ENCODE measurements at regions not wholly inside any gene's neighbourhood (a gene's known extent, or its start where the extent isn't known, plus 50 kb on each side); places are given as distances from the start of the nearest gene placed in this dataset.
"Not testable (repeated sequence)": the region's sequence is repeated elsewhere in the genome, so short reads cannot be mapped to it uniquely, and the experiment has no call there.

DNA sequence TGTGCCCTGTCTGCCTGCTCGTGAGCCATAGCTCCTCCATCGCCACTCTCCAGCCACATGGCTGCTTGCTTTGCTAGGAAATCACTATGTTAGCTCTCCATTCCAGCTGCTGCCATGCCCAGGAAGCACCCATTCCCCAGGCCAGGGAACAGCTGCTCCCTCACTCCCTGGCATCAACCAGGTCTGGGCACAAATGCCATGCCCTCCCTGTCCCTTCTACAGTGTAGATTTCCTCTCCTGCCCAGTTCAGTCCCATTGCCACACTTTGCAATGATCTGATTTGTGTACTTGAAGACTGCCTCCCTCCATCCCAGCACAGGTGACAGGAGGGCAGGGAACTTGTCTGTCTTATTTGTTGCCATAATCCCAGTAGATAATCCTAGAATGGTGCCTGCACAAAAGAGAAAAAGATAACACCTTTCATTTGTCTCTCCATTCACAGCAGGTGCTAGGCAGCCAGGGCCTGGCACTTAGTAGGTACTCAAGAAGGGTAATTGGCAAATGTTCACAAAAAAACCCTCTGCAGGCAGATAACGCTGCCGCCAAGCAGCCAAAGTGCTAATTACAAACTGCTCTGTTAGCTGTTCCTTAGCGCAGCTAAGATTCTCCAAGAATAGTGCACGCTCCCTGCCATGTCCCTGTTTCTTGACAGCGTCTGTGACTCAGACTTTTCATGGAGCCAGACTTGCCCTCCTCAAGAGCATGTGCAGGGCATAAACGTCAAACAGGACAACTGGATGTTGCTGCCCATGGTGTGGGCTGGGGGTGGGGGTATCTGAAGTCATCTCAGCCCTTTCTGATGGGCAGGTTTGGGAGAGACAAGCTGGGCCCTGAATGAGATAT is 69.1 kb downstream of the ARL6IP4 start:
- Mint-ChIP-seq H3K4me1 (peaks cover 13 to 61% (median 46%) of the 10 kb centered on the region in 7 donors), H3K36me3 (peaks cover 0 to 8% (median 2%) of the 10 kb centered on the region in 5 donors), H3K27me3 (no peaks in the 10 kb centered on the region), H3K4me3 (no peak overlapping the region), H3K27ac (peak overlapping the region in 4 of 9 donors; percentile 24 to 89 (median 48)), H3K9me3 (no peaks in the 10 kb centered on the region)
- Histone ChIP-seq H3K36me3 (ENCODE audit: control insufficient read depth in 2 of 3, insufficient read depth in 3 of 3, low read length in 3 of 3) (peaks cover 0 to 4% (median 0%) of the 10 kb centered on the region in 3 experiments), H3K27me3 (ENCODE audit: control insufficient read depth in 2 of 2, insufficient read depth in 2 of 2, low read length in 2 of 2) (no peaks in the 10 kb centered on the region), H3K4me3 (ENCODE audit: low read length) (no peak overlapping the region), H3K9me3 (ENCODE audit: control insufficient read depth in 2 of 3, low read length in 3 of 3) (no peaks in the 10 kb centered on the region), H3K4me1 (ENCODE audit: control insufficient read depth in 2 of 2, insufficient read depth in 2 of 2, low read length in 2 of 2) (peaks cover 0 to 1% of the 10 kb centered on the region in 2 donors), H3K27ac (ENCODE audit: low read depth, low read length) (no peak overlapping the region)
- DNase-seq (no peak), ATAC-seq (no peak)
- ChIA-PET POLR2A (interaction anchor here (0.7 kb wide), 1 partner anchor 24 kb away, joined by 4 read pairs; no protein-coding TSS in a partner anchor), CTCF (interaction anchor here (0.7 kb wide), 1 partner anchor 250 kb away, joined by 3 read pairs; no protein-coding TSS in a partner anchor)
- intact Hi-C loops (cut with micrococcal nuclease) = no loop called here

DNA sequence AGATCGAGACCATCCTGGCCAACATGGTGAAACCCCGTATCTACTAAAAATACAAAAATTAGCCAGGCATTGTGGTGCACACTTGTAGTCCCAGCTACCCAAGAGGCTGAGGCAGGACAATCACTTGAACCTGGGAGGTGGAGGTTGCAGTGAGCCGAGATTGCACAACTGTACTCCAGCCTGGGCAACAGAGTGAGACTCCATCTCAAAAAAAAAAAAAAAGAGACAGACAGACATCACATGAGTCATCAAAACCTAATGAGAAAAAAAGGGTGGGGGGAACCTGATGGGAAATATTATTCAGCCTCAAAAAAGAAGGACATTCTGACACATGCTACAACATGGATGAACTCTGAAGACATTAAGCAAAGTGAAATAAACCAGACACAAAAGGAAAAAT is 67.4 kb downstream of the ARL6IP4 start:
- H3K27me3 Mint-ChIP-seq; H3K4me3 ChIP-seq (ENCODE audit: low read length); H3K9me3 ChIP-seq (ENCODE audit: control insufficient read depth in 2 of 3, low read length in 3 of 3); H3K4me3 Mint-ChIP-seq; H3K27me3 ChIP-seq (ENCODE audit: control insufficient read depth in 2 of 2, insufficient read depth in 2 of 2, low read length in 2 of 2); H3K36me3 ChIP-seq (ENCODE audit: control insufficient read depth in 2 of 3, insufficient read depth in 3 of 3, low read length in 3 of 3); DNase-seq; ATAC-seq; H3K27ac ChIP-seq (ENCODE audit: low read depth, low read length); CTCF ChIA-PET; POLR2A ChIA-PET; H3K36me3 Mint-ChIP-seq; H3K9me3 Mint-ChIP-seq; intact Hi-C loops (cut with micrococcal nuclease): not testable (repeated sequence)
- peaks cover 24 to 78% (median 63%) of the 10 kb centered on the region in 7 donors for H3K4me1 Mint-ChIP-seq
- peaks cover 10 to 17% of the 10 kb centered on the region in 2 donors for H3K4me1 ChIP-seq (ENCODE audit: control insufficient read depth in 2 of 2, insufficient read depth in 2 of 2, low read length in 2 of 2)
- peak overlapping the region in 5 of 9 donors; percentile 6 to 68 (median 48) for H3K27ac Mint-ChIP-seq

DNA sequence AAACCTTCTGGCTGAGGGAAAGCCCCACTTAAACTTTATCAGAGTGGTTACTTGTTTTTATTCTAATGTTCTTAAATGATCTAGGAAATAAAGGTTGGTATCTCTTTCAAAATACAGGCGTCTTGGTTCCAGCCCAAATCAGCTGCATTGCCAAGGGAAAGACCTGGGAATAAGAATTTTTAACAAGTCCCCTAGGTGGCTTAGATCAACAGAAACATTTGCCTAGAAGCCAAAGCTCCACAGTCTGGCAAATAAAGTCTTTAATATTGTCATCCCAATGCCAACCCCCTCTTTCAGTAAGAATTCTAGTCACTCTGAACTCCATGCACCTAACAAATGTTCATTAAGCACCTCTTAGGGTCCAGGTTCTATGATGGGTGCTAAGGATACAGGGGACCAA is 66.8 kb downstream of the ARL6IP4 start:
- POLR2A ChIA-PET = interaction anchor here (0.6 to 1.2 kb wide), 2 partner anchors 186 to 421 kb away, joined by 3 read pairs; partner anchors contain the start of genes MPHOSPH9 and MTRFR
- DNase-seq = no peak
- Mint-ChIP-seq H3K9me3 (no peaks in the 10 kb centered on the region), H3K36me3 (peaks cover 0 to 8% (median 0%) of the 10 kb centered on the region in 5 donors), H3K4me3 (no peak overlapping the region), H3K27me3 (no peaks in the 10 kb centered on the region), H3K4me1 (peaks cover 24 to 81% (median 64%) of the 10 kb centered on the region in 7 donors), H3K27ac (peak overlapping the region in 3 of 9 donors; percentile 6 to 72 (median 8))
- no peak overlapping the region for H3K27ac ChIP-seq (ENCODE audit: low read depth, low read length)
- peaks cover 10 to 17% of the 10 kb centered on the region in 2 donors for H3K4me1 ChIP-seq (ENCODE audit: control insufficient read depth in 2 of 2, insufficient read depth in 2 of 2, low read length in 2 of 2)
- intact Hi-C loops (cut with micrococcal nuclease) = no loop called here
- H3K27me3 ChIP-seq (ENCODE audit: control insufficient read depth in 2 of 2, insufficient read depth in 2 of 2, low read length in 2 of 2) = no peaks in the 10 kb centered on the region
- CTCF ChIA-PET = interaction anchor here (5.4 to 5.9 kb wide), 2 partner anchors 29 to 192 kb away, joined by 35 to 75 read pairs; no protein-coding TSS in a partner anchor
- H3K36me3 ChIP-seq (ENCODE audit: control insufficient read depth in 2 of 3, insufficient read depth in 3 of 3, low read length in 3 of 3) = no peaks in the 10 kb centered on the region
- H3K9me3 ChIP-seq (ENCODE audit: control insufficient read depth in 2 of 3, low read length in 3 of 3) = no peaks in the 10 kb centered on the region
- ATAC-seq = no peak
- no peak overlapping the region for H3K4me3 ChIP-seq (ENCODE audit: low read length)

DNA sequence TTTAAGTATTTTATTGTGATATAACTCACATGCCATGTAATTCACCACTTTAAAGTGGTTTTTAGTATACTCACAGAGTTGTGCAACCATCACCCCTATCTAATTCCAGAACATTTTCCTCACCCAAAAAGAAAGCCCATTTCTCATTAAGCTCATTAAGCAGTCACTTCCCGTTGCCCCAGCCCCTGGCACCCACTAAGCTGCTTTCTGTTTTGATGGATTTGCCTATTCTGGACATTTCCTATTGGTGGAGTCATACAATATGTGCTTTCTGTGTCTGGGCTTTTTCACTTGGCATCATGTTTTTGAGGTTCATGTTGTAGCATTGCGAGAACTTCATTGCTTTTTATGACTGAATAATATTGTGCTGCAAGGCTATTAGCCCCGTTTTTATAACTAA is 66.0 kb downstream of the ARL6IP4 start:
- H3K36me3 ChIP-seq (ENCODE audit: control insufficient read depth in 2 of 3, insufficient read depth in 3 of 3, low read length in 3 of 3) = no peaks in the 10 kb centered on the region
- no peak for ATAC-seq
- H3K27me3 ChIP-seq (ENCODE audit: control insufficient read depth in 2 of 2, insufficient read depth in 2 of 2, low read length in 2 of 2) = no peaks in the 10 kb centered on the region
- peak overlapping the region in 5 of 9 donors; percentile 8 to 62 (median 49) for H3K27ac Mint-ChIP-seq
- no peaks in the 10 kb centered on the region for H3K27me3 Mint-ChIP-seq
- peaks cover 0 to 8% (median 0%) of the 10 kb centered on the region in 5 donors for H3K36me3 Mint-ChIP-seq
- no peak overlapping the region for H3K4me3 ChIP-seq (ENCODE audit: low read length)
- ChIA-PET POLR2A (interaction anchor here (0.8 to 5.3 kb wide), 3 partner anchors 27 to 191 kb away, joined by 3 to 30 read pairs (median 4); partner anchors contain the start of genes MPHOSPH9 and MTRFR), CTCF (interaction anchor here (0.5 to 5.9 kb wide), 4 partner anchors 30 to 371 kb away, joined by 3 to 75 read pairs (median 19); no protein-coding TSS in a partner anchor)
- intact Hi-C loops (cut with micrococcal nuclease) = no loop called here
- H3K9me3 Mint-ChIP-seq = no peaks in the 10 kb centered on the region
- no peaks in the 10 kb centered on the region for H3K9me3 ChIP-seq (ENCODE audit: control insufficient read depth in 2 of 3, low read length in 3 of 3)
- H3K4me1 Mint-ChIP-seq = peaks cover 28 to 82% (median 64%) of the 10 kb centered on the region in 7 donors
- H3K4me3 Mint-ChIP-seq = no peak overlapping the region
- no peak for DNase-seq
- H3K27ac ChIP-seq (ENCODE audit: low read depth, low read length) = no peak overlapping the region
- H3K4me1 ChIP-seq (ENCODE audit: control insufficient read depth in 2 of 2, insufficient read depth in 2 of 2, low read length in 2 of 2) = peaks cover 10 to 17% of the 10 kb centered on the region in 2 donors

DNA sequence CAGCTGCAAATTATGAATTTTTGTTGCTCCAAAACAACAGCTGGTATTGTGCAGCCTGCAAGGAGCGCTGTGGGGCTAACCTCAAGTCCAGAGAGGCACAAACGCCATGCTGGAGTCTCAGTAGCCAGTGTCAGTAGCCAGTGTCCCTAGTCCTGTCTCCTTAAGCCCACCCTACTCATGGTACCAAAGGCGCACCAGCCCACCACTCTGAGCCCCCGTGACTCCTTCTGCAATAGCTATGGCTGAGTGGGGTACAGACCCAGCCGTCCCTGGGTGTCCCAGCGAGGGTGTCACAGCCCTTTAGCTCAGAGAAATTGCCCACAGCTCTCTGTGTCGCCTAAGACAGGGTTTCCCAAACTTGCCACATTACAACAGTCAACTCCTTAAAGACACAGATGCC is 65.2 kb downstream of the ARL6IP4 start:
- ATAC-seq (no peak), DNase-seq (no peak)
- peaks cover 29 to 75% (median 58%) of the 10 kb centered on the region in 7 donors for H3K4me1 Mint-ChIP-seq
- Histone ChIP-seq H3K4me1 (ENCODE audit: control insufficient read depth in 2 of 2, insufficient read depth in 2 of 2, low read length in 2 of 2) (peaks cover 10 to 17% of the 10 kb centered on the region in 2 donors), H3K36me3 (ENCODE audit: control insufficient read depth in 2 of 3, insufficient read depth in 3 of 3, low read length in 3 of 3) (no peaks in the 10 kb centered on the region), H3K9me3 (ENCODE audit: control insufficient read depth in 2 of 3, low read length in 3 of 3) (no peaks in the 10 kb centered on the region), H3K27ac (ENCODE audit: low read depth, low read length) (no peak overlapping the region), H3K4me3 (ENCODE audit: low read length) (no peak overlapping the region), H3K27me3 (ENCODE audit: control insufficient read depth in 2 of 2, insufficient read depth in 2 of 2, low read length in 2 of 2) (no peaks in the 10 kb centered on the region)
- H3K27ac Mint-ChIP-seq = peak overlapping the region in 7 of 9 donors; percentile 8 to 95 (median 49)
- ChIA-PET CTCF (interaction anchor here (0.5 to 5.9 kb wide), 4 partner anchors 30 to 193 kb away, joined by 3 to 75 read pairs (median 21); no protein-coding TSS in a partner anchor), POLR2A (interaction anchor here (1.0 to 5.3 kb wide), 5 partner anchors 29 to 192 kb away, joined by 3 to 33 read pairs (median 5); partner anchors contain the start of genes MPHOSPH9 and MTRFR)
- no peaks in the 10 kb centered on the region for H3K27me3 Mint-ChIP-seq
- no peaks in the 10 kb centered on the region for H3K9me3 Mint-ChIP-seq
- H3K36me3 Mint-ChIP-seq = peaks cover 0 to 6% (median 0%) of the 10 kb centered on the region in 5 donors
- no peak overlapping the region for H3K4me3 Mint-ChIP-seq
- intact Hi-C loops (cut with micrococcal nuclease) = loop anchor here in 1 of 2 donors (2.0 kb wide), 1 partner anchor 13 kb away; no protein-coding TSS in a partner anchor

DNA sequence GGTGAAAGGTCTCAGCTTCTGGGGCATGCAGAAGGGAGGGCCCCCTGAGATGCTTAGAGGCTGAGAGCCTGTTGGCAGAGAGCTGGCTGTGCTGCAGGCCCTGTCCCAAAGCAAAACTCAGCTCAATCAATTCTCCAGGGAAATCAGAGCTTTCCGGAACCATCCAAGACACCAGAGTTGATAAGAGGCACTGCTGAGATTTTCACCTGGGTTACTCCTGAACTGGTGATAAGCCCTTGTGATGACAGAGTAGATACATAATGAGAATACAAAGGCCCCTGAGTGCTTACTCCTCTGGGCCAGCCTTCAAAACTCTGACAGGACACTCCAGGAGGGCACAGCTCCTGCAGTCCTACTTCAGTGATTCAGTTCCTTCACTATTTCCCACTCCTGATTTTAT is 63.9 kb downstream of the ARL6IP4 start:
- H3K9me3 ChIP-seq (ENCODE audit: control insufficient read depth in 2 of 3, low read length in 3 of 3) = no peaks in the 10 kb centered on the region
- Mint-ChIP-seq H3K4me1 (peaks cover 27 to 65% (median 51%) of the 10 kb centered on the region in 7 donors), H3K27ac (peak overlapping the region; percentile 40 to 95 (median 79)), H3K27me3 (no peaks in the 10 kb centered on the region), H3K9me3 (no peaks in the 10 kb centered on the region), H3K36me3 (peaks cover 0 to 3% (median 0%) of the 10 kb centered on the region in 5 donors), H3K4me3 (peak overlapping the region in 3 of 10 donors; percentile 13 to 69 (median 42))
- intact Hi-C loops (cut with micrococcal nuclease) = loop anchor here in 1 of 2 donors (2.0 kb wide), 1 partner anchor 14 kb away; no protein-coding TSS in a partner anchor
- H3K27ac ChIP-seq (ENCODE audit: low read depth, low read length) = peak overlapping the region; percentile 38
- POLR2A ChIA-PET = interaction anchor here (0.6 to 5.3 kb wide), 12 partner anchors 22 to 196 kb away, joined by 3 to 33 read pairs (median 4); partner anchors contain the start of genes MPHOSPH9, MTRFR and OGFOD2
- H3K27me3 ChIP-seq (ENCODE audit: control insufficient read depth in 2 of 2, insufficient read depth in 2 of 2, low read length in 2 of 2) = no peaks in the 10 kb centered on the region
- ATAC-seq = no peak
- DNase-seq = no peak
- no peaks in the 10 kb centered on the region for H3K36me3 ChIP-seq (ENCODE audit: control insufficient read depth in 2 of 3, insufficient read depth in 3 of 3, low read length in 3 of 3)
- CTCF ChIA-PET = interaction anchor here (0.6 to 5.9 kb wide), 15 partner anchors 9 to 949 kb away, joined by 3 to 75 read pairs (median 5); partner anchors contain the start of gene PITPNM2
- no peak overlapping the region for H3K4me3 ChIP-seq (ENCODE audit: low read length)
- H3K4me1 ChIP-seq (ENCODE audit: control insufficient read depth in 2 of 2, insufficient read depth in 2 of 2, low read length in 2 of 2) = peaks cover 10 to 17% of the 10 kb centered on the region in 2 donors

Data from naive thymus-derived CD4-positive, alpha-beta T cell (primary cell).